GM19035 (cell line): ENCODE measurements at regions not wholly inside any gene's neighbourhood (a gene's known extent, or its start where the extent isn't known, plus 50 kb on each side); places are given as distances from the start of the nearest gene placed in this dataset.

Experiments used
- ATAC-seq: cut with Tn5 transposase; IDR thresholded peaks from one replicate; pipeline ENCODE4 v1.9.1; 2021; ENCODE audit not compliant: unreplicated experiment

DNA sequence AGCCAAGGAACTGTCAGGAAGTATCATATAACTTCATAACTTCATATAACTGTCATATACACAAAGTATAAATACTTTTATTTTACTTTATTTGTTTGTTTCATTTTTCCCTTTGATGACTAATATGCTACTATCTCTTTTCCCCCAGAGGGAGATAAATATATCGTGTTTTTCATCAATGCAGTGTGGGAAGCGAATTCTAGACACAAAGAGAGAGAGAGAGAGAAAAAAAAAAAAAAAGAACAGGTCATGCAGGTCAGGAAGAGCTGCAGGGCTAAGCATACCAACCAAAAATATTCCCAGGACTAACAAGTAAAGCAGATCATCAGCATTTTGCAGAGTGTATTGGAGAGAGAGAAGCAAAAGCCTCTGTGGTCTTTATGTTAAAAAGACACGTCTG lies 1849.2 kb downstream of the STIM2 start:
- ATAC-seq: no peak

DNA sequence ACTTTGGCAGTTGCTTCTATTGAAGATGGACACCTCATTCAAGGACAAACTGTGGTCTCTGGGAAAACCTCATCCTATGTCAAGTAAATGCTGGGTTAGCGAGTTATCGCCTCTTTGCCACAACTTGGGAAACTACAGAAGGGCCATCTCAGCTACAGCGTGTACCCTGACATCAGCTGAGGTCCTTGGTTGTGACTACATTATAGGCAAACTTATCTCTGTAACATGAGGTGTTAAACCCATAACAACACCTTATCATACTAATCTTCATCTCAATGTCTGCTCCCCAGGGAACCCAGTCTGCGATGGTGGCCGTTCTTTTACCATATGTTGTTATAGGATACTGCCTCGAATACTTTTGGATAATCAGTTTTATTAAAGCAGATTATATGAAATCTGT lies 1862.7 kb downstream of the STIM2 start:
- no peak for ATAC-seq

DNA sequence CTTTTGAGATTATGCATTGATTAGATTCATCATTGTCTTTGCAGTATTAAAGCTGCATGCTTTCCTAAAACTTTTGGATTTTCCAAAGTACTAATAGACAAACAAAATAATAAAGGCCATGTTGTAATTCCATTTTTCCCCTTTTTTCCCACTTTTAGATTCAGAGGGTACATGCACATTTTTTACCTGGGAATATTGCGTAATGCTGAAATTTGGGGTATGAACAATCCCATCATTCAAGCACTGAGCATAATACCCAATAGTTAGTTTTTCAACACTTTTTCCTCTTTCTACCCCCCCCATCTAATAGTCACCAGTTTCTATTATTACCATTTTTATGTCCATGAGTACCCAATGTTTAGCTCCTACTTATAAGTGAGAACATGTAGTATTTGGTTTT lies 1863.6 kb downstream of the STIM2 start:
- no peak for ATAC-seq

DNA sequence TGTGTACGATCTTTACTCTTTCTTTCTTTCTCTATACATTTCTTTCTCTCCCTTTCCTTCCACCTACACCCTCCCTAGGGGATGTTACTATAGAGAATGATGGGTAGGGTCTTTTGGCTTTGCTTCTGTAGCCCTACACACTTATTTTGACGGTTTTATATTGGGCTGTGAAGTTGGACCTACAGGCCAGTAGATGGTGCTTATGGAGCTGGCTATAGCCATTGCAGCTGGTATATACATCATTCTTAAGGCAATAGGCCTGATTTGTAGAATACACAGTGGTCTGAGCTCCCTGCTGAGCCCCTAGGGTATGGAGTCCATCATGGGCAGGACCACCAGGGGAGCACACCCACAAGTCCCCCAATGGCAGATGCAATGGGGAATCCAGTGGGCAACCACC lies 1869.7 kb downstream of the STIM2 start:
- no peak for ATAC-seq

DNA sequence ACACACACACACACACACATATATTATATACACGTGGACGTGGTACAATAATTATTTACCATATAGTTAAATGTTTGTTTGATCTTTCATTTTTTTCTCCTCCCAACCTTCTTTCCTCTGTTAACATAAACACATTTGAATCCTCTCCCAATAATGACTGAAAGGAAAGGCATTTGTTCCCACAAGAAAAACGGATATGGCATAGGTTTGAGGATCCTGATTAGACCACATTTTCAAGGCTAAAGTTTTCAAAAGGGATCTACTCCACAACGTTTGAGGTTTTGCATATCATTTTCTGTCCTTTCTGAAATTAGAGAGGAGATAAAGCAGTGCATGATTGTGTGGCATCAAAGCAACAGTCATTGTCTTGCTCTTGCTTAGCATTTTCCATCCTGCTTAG lies 1883.4 kb downstream of the STIM2 start:
- ATAC-seq: no peak

DNA sequence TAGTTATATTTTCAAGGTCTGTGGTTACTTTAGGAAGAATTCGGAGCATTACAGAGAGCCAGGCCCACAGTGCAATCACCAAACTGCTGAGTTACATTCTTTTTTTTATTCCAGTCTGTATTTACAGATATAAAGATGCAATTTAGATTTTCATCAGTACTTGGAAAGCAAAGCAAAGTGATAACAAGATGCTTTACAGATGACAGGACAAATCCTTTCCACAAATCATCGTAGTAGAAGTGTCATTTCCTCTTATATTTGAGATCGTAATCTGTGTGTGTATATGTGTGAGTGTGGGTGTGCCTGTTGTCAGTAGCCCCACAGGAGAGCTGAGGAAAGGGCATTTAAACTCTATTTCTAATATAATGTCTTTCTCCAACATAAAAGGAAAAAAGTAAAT lies 1893.7 kb downstream of the STIM2 start:
- no peak for ATAC-seq

DNA sequence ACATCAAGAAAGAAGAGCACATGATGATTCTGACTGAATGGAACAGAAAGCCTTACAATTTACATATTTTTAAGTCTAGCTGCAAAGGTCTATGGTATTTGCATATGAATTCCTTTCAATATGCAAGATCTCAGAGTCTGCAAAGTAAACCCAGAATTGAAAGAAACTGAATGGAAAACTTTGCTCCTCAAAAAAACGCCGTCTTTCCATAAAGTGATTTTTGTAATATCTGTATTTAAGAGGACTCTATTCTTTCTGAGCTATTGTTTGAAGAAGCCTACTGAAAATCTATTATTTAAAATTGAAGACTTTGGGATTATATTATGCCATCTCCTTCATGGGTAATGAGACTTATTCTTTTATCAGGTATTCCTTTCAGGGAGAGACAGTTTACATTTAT lies 1894.4 kb downstream of the STIM2 start:
- no peak for ATAC-seq

DNA sequence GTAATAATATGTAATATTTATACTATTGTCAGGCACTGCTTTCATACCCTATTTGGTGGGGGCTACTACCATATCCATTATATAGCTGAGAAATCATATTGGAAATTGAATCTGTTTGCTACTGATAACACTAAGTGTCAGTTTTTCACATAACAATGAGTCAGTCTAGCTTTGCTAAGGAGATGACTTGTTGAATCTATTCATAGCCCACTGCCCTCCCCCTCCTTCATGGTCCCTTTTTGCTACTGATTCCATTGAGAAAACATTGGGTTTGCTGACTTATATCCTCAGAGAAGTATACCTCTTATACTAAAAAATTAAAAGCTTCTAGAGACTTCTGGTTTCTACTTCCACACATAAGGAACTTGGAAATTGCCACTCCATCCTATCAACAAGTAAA lies 1898.4 kb downstream of the STIM2 start:
- no peak for ATAC-seq

DNA sequence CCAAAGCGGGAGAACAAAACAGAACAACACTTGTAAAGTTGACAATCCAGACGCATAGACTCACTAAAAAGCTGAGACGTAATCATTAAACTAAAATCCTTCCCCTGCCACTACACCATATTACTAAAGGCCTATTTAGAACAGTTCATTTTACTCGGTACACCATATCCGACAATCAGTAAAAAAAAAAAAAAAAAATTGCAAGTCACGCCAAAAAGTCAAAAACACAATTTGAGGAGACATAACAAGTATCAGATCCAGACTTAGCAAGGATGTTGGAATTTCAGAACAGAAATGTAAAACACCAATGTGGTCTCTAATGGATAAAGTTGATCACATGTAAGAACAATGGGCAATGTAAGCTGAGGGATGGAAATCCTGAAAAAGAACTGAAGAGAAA lies 1899.4 kb downstream of the STIM2 start:
- no peak for ATAC-seq

DNA sequence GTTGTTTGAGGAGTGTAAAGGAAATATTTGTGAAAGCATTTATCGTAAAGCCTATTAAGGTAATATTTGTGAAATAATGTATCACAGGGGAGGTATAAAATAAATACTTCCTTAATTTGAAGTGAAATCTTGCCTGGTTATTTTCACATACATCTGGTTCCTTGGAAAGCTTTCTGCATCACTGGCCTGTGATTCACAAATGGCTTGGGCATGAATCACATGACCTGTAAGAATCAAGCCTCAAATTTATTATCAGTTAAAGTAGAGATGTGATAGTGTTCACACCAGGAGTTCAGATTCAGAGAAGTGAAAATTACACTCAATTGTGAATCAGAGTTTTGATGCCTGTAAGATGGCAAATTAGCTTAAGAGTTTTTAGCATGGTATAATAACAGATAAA lies 1911.4 kb downstream of the STIM2 start:
- ATAC-seq: no peak

DNA sequence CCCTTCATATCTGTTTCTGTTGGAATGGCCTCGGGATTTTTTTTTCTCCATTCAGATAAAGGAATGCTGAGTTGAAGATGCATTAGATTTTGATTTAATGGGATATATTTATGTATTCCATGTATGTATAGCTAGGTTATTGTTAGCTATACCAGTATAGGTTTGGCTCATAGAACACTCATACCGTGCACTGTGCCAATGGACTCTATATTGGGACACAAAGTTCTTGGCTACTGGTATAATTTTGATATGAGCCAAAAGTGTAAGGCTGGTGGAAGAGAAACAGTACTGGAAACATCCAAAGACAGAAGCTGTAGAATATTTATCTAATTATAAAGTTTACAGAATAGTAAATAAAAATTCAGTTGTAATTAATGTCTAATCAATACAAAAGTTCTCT lies 1912.1 kb downstream of the STIM2 start:
- ATAC-seq: no peak

DNA sequence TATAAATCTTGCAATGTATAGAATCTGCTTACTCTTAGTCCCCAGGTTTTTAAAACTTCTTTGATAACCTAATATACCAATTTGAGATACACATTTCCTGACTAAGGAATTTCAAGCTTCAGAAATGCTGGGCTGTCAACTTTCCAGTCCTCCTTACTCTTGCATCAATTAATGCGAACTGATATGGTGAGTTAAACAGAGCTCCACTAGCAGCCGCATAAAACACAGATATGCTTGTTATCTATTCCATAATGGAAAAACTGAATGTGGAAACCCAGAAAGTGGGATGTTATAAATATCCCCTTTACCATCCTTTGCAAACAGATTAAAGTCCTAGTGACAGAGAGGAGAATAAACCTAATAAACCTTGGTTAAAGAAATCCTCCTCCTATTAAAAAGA lies 1913.7 kb downstream of the STIM2 start:
- no peak for ATAC-seq

DNA sequence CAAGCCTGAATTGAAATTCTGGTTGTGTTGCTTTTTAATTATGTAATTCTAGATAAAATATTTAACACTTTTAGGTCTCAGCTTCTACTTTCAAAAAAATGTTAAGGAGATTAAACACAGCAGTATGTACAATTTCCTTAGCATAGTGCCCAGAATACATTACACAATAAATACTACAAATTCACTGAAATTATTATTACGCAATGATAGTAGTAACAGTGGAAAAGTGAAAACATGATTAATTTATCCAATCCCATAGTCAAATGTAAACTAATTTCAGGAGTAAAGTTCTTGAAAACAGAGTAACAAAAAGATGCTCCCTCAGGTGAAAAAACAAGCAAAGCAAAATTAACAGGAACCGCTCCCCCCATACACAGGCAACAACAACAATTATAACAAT lies 1915.4 kb downstream of the STIM2 start:
- ATAC-seq: no peak

DNA sequence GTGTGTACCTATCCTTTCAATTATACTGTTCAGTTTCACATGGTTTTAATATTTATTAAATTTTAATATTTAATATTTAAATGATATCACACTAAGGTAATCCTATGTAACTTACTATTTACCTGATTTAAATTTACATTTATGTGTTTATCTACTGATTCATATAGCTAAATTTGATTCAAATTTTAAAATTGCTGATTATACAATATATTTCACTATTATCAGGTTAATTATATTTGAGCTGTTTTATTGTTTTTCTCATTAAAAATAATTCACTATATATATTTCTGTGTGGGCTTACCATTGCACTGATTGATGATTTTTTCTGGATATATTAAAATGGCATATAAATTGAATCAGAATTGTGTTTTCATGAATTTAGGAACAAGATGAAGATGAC lies 1923.5 kb downstream of the STIM2 start:
- ATAC-seq: no peak

DNA sequence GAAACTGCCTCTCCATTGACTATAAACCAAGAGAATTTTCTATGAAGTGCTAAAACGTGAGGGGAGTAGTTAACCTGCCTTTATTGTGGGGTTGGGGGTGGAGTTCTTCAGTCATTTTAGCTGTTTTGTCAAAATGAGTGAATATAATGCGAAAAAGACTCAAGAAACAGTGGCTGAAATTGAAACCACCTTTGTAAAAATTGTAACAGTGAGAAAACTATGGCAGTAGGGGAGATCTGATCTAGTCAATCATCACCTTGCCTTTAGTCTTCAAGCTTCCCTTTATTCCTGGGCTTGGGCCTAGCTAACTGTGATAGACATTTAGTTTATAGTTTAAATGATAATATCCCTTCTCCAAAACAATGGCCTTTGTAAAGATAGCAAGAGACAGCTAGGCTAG lies 1927.3 kb downstream of the STIM2 start:
- no peak for ATAC-seq

DNA sequence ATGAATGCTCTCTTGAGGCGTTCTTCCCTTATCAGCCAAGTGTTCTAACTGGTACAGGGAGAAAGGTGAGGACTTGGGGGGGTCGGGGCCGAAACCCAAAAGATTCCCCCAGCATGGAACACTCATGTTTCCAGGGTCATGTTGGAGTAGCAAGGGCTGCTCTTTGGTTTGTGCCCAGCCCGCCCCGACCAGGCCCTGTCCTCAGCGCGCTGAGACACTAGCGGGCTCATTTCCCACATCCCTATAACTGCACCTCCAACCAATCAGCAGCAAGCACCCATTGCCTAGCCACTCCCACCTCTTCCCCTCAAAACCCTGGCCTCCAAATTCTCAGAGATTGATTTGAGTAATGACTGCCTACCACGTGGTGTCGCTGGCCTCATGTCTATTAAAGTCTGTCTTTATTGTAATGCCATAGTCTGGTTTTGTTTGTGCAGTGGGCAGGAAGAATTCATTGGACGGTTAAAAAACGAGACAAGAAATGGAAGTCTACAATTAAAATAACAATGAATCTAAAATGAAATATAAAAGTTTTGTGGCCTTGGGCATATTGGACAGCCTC lies 1928.4 kb downstream of the STIM2 start:
- ATAC-seq: no peak

DNA sequence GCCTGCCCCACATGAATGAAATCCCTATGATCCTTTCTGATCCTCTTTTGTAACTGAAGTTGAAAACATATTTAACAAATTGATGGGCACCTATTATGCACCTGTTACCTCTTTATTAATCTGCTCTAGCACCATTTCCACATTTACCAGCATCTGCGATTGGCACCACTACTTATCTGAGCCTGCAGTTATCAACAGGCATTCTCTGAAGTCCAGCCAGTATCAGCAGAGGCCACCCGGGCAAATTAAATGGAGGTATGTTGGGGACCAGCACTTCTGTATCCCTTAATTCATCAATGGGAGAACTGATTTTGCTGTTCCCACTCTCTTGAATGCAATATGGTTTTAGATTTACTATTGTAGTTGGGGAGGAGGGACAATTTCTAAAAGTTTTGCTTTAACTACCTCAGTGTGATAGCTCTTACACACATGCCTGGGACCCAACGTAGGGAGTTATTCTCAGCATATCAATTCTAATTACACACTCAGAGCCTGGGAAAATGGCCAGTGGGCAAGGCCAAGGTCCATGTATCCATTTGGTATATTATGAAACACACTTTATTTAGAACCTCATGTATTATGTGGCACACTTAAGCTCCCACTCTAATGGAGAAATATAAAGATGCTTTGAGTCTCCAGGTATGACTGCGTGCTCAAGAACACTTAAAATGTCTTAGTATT lies 1927.1 kb upstream of the PCDH7 start:
- no peak for ATAC-seq

DNA sequence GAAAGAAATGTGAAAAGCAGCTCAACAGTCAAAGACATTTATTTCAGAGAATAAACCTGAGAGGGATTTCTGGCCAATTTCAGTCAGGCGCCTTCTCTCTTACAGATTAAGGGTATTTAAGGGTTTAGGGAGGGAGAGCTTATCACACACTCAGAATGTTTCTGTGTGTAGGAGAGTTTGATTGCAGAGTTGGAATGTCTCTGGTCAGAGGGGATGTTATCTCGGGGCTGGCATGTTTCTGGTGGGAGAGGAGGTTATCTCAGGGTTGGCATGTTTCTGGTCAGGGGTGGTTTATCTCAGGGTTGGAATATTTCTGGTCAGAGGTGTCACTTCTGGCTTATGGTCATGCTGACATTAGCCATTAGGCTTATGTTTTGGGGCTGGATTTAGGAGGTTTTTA lies 1920.5 kb upstream of the PCDH7 start:
- no peak for ATAC-seq

DNA sequence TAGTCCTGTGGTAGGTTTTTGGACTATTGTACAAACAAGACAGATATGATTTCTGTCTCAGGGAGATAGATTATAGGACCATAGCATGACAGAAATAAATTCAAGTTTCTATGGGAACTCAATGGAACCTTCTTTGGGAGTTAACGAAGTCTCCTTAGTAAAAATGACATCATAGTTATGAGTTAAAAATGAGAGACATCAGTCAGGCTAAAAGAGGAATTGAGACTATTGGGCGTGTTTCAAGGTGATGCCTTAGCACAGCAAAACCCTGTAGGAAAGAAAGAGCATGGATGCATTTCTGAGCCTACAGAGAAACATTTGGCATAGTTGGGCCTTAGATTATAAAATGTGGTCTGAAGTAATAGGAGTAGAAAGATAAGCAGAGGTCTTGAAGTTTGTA lies 1909.1 kb upstream of the PCDH7 start:
- no peak for ATAC-seq

DNA sequence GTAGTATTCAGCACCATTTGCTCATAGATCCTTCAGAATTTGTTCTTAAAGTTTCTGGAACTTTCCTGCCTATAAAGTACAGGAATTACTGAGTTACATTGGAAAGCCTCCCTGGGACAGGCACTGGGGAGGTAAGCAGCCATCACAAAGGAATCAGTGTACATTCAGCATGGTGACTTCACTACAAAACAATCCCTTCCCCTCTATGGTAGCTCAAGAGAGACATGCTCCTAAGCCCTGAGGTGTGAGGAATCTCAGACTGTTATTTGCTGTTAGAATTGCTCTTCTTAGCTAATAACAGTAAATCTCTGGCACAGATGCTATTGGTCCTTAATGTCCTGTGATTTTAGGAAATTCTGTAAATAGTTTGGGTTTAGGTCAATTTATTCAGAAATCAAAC lies 1898.0 kb upstream of the PCDH7 start:
- ATAC-seq: no peak

DNA sequence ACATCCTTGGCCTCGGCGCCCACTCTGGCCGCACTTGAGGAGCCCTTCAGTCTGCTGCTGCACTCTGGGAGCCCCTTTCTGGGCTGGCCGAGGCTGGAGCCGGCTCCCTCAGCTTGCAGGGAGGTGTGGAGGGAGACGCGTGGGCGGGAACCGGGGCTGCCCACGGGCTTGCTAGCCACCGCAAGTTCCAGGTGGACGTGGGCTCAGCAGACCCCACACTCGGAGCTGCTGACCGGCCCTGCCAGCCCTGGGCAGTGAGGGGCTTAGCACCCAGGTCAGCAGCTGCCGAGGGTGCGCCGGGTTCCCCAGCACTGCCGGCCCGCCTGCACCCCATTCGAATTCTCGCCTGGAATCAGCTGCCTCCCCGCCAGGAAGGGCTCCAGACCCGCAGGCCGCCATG lies 1892.3 kb upstream of the PCDH7 start:
- ATAC-seq: no peak

DNA sequence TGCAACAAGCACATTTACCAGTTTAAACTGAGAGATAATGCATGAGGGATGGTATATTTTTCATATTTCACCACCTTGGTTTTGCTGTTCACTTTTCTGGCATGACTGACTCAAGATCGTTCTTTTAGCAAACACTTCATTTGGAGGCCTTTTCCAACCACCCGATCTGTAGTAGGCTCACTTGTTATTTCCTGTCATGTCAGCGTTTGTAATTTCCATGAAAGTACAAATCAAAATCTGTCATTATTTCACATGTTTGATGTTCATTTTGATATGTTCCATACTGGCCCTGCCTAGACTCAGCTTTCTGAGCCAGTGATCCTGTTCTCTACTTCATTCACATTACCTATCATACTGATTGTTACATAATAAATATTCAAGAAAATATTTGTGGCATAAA lies 1888.3 kb upstream of the PCDH7 start:
- ATAC-seq: no peak

DNA sequence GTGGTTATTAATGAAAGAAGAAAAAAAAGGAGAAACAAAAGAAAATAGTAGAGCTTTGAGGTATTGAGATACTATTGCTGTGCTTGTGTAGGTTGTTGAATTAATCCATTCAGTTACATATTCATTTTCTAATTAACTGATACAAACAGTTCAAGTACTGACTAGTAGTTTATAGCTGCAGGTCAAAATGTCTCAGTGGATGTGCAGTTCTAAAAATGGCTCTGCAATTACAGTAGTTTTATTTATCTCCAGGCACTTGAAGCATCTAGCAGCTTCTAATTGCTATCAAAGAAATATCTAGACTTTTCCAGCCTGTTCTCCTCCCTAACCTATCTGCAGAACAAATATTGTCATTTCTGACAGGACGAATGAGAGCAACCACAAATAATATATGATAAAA lies 1887.7 kb upstream of the PCDH7 start:
- no peak for ATAC-seq
